Stimulated activated CD4-positive, alpha-beta T cell treated with anti-CD3 and anti-CD28 coated beads, Interleukin-15, amount 100 ng/mL, for 24 hours (primary cell): ENCODE measurements at regions not wholly inside any gene's neighbourhood (a gene's known extent, or its start where the extent isn't known, plus 50 kb on each side); places are given as distances from the start of the nearest gene placed in this dataset.

ENCODE experiments used
- DNase-seq: peaks from one replicate; pipeline ENCODE4 v3.0.0-alpha.2; 2020

GRCh38 chr2:195029804-195030654 lies 627.0 kb upstream of the SLC39A10 start:
- no peak for DNase-seq

GRCh38 chr2:195027947-195028346 lies 629.1 kb upstream of the SLC39A10 start:
- no peak for DNase-seq

GRCh38 chr2:195026261-195026660 lies 630.8 kb upstream of the SLC39A10 start:
- DNase-seq = no peak

GRCh38 chr2:195022508-195022830 lies 634.6 kb upstream of the SLC39A10 start:
- no peak for DNase-seq

GRCh38 chr2:195021711-195022507 lies 635.1 kb upstream of the SLC39A10 start:
- DNase-seq = no peak

GRCh38 chr2:195018462-195018861 lies 638.6 kb upstream of the SLC39A10 start:
- DNase-seq = no peak

GRCh38 chr2:195017890-195018289 lies 639.1 kb upstream of the SLC39A10 start:
- DNase-seq = no peak

GRCh38 chr2:195016841-195017240 lies 640.2 kb upstream of the SLC39A10 start:
- no peak for DNase-seq

- DNase-seq = no peak
Measured at GRCh38 chr2:195009202-195009601, 647.8 kb upstream of the SLC39A10 start.

- no peak for DNase-seq
Measured at GRCh38 chr2:195006856-195007255, 650.2 kb upstream of the SLC39A10 start.

GRCh38 chr2:195003881-195004471 lies 653.0 kb upstream of the SLC39A10 start:
- DNase-seq = no peak

GRCh38 chr2:195001924-195002323 lies 655.1 kb upstream of the SLC39A10 start:
- no peak for DNase-seq

GRCh38 chr2:194999771-195000170 lies 657.3 kb upstream of the SLC39A10 start:
- DNase-seq = no peak

- DNase-seq = no peak
Measured at GRCh38 chr2:194992648-194993047, 664.4 kb upstream of the SLC39A10 start.

- DNase-seq = no peak
Measured at GRCh38 chr2:194985258-194985657, 671.8 kb upstream of the SLC39A10 start.

- no peak for DNase-seq
Measured at GRCh38 chr2:194962254-194962653, 694.8 kb upstream of the SLC39A10 start.

- no peak for DNase-seq
Measured at GRCh38 chr2:194954218-194954617, 702.8 kb upstream of the SLC39A10 start.

GRCh38 chr2:194946826-194947225 lies 710.2 kb upstream of the SLC39A10 start:
- no peak for DNase-seq

GRCh38 chr2:194938066-194938465 lies 719.0 kb upstream of the SLC39A10 start:
- no peak for DNase-seq

- DNase-seq = no peak
Measured at GRCh38 chr2:194927489-194927888, 729.5 kb upstream of the SLC39A10 start.

- DNase-seq = no peak
Measured at GRCh38 chr2:194926873-194927272, 730.2 kb upstream of the SLC39A10 start.

- DNase-seq = no peak
Measured at GRCh38 chr2:194925742-194926141, 731.3 kb upstream of the SLC39A10 start.

GRCh38 chr2:194917519-194917918 lies 739.5 kb upstream of the SLC39A10 start:
- DNase-seq = no peak

GRCh38 chr2:194915485-194915884 lies 741.5 kb upstream of the SLC39A10 start:
- DNase-seq = no peak
